SW 1271 (cell line): ENCODE measurements at regions not wholly inside any gene's neighbourhood (a gene's known extent, or its start where the extent isn't known, plus 50 kb on each side); places are given as distances from the start of the nearest gene placed in this dataset.

ENCODE experiments used
- DNase-seq, 2 experiments: peaks; one replicate each; lab custom pipeline; 2025; lab: John Stamatoyannopoulos, UW

DNA sequence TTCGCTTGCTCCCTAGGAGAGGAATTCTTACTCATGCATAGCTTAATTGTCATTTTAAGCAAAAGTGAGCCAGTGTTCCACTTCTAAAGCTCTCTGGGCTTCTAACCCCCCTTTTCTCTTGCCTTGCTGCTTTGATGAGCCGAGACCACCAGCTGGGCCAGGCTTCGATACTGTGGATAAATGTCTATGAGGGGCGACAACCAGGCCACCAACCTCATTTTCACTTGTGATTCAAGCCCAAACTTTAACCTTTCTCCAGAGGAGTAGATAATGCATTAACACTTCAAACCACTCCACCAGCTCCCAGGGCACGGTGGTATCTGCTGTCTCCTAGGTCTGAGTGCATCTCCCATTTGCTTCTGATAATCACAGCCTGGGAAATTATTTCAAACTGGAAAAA is 205.6 kb downstream of the PSAT1 start:
- DNase-seq, result no peak

GRCh38 chr9:78505546-78505945 is 208.6 kb downstream of the PSAT1 start:
- no peak for DNase-seq

- DNase-seq, result no peak
Measured at GRCh38 chr9:78507037-78507436, 210.1 kb downstream of the PSAT1 start.

GRCh38 chr9:78510035-78510434 is 213.1 kb downstream of the PSAT1 start:
- DNase-seq, result no peak

DNA sequence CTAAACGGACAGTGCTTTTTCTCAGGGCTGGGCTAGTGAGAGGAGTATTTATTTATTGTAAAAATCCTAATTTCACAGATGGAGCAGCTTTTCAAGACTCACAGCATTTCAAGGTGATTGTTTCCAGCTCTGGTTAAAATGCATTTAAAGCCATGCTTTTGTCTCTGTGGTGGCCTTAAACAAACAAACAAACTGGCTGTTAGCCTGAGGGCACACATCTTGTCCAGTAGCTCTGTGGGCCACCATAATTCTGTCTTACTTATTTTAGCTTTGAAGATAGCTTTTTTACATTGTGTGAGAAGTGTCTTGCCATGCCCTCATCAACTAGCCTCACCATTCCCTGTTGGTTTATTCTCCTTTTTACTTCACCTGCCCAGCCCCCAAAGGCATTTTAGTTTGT is 218.2 kb downstream of the PSAT1 start:
- no peak for DNase-seq

DNA sequence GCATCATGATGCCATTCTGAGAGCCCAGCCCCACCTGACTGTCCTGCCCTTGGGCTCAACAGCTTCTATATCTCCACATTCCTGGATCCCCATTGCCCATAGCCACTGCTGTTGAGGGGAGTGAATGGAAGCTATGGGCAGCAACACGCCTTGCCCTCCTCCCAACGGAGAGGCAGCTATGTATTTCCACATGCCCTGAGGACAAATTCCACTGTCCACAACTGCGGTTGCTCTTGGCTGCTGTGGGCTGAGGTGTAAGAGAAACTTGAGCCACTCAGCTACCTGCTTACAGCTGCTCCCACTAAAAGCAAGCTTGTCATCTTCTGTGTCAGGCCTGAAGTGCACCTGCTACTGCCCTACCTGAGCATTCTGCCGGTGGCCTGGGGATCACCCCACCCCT is 222.9 kb downstream of the PSAT1 start:
- DNase-seq, result no peak

GRCh38 chr9:78521680-78522079 is 224.8 kb downstream of the PSAT1 start:
- no peak for DNase-seq

- no peak for DNase-seq
Measured at GRCh38 chr9:78525986-78526560, 229.1 kb downstream of the PSAT1 start.

DNA sequence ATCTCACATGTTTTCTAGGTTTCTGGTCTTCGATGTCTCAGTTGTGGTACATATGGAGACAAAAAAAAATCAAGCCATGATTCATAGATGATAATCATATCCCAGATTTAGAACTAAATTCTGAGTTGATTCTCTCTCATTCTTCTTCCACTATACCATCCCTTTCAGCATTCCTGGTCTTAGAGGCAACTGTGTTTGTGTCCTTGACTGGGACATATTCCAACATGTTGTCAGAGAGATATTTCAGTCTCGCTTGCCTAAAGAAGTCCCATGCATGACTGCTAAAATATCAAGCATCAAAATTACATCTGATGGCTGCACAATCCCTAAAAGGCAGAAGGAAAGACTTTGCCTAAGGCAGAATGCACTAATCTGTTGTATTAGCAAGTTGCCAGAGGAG is 236.6 kb downstream of the PSAT1 start:
- DNase-seq, result no peak

DNA sequence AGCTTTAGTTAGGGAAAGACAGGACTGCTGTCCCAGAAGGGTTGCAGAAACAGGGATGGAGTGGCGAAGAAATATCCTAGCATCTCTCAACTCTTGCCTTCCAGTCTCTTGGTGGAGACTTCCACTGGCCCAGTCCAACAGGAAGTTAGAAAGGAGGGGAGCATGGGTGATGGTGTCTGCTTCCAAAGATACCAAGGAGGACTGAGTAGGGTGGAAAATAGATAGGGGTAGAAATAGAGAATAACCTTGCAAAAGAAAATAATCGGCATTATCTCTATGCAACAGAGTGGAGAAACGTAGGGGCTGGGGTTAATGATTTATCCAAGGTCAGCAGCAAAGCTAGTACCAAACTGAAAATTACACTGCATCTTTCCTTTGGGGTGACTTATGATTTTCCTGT is 242.3 kb downstream of the PSAT1 start:
- no peak for DNase-seq

- no peak for DNase-seq
Measured at GRCh38 chr9:78539904-78540303, 243.0 kb downstream of the PSAT1 start.

DNA sequence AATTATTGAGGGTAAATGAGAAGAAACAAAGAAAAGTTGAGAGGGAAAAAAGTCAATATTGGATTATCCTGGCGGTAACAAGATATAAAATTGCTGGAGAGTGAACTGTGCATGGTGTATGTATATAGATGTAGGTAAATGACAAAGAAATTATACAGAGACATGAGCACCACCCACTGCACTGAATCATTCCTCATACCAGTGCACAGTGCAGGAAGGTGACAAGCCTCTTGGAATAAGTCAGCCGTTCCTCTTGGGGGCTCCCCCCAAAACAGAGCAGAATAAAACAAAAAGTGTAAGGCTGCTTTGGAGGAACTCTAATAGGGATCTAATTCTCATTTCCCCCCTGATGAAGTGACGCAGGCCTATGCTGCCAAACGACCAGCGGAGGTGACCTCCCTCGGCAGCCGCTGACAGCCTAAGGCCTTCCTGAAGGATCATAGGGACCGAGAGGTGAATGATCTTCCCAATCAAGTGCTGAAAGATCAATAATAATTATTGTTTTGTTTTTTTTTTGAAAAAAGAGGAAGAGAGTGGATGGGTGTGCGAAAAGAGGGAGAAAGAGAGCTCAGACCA is 245.0 kb downstream of the PSAT1 start:
- DNase-seq, result no peak

- DNase-seq, result no peak
Measured at GRCh38 chr9:78542491-78543181, 245.7 kb downstream of the PSAT1 start.

DNA sequence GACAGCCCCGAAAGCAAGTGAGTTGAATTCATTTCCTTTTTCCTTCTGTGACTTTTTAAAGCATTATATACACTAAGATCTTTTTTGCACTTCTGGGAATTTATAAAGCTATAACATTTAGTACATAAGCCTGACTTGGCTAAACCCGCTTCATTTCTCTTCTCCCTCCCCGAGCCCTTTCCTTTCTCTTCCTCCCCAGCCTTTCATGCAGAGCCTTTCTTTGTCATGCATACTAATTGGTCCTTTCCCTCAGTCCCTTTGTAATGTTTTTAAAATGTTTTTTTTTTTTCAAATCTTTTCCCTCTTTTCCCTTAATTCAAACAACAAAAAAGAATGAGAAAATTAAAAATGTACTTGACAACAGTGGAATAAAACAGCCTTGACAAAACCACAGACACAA is 246.4 kb downstream of the PSAT1 start:
- DNase-seq, result no peak

DNA sequence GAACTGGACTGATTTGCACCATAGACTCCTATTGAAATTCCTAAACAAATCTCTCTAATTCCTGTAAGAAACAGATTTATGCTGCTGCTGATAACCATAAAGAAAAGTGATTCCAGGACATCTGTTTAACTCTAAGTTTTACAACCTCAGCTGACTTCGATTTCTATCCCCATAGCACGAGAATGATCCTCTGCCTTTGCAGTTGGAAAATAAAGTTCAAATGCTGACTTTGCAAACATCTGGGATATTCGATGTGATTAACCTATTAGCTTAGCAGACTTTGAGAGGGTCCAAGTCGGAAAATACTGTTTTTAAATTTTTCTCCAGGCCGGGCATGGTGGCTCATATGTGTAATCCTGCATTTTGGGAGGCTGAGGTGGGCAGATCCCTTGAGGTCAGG is 247.3 kb downstream of the PSAT1 start:
- no peak for DNase-seq

DNA sequence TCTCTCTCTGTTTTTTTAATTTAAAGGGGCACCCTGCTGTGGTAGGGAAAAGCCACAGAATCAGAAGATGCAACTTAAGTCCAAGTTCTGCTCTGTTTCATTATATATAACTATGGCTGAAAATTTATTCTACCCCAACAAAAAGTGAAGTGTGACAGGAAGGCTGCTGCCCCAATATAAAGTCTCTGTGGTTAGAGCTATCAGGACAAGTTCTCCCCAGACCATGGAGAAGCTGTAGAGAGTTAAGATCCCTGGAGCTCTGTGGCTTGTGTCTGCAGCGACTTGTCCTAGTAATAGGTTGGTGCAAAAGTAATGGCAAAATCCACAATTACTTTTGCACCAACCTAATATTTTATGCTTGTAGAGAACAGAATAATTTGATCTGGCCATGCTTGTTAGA is 250.9 kb downstream of the PSAT1 start:
- DNase-seq, result no peak

GRCh38 chr9:78548670-78549069 is 251.7 kb downstream of the PSAT1 start:
- no peak for DNase-seq

- no peak for DNase-seq
Measured at GRCh38 chr9:78549711-78550110, 252.8 kb downstream of the PSAT1 start.

GRCh38 chr9:78552802-78553201 is 255.9 kb downstream of the PSAT1 start:
- DNase-seq, result no peak

GRCh38 chr9:78557540-78557939 is 260.6 kb downstream of the PSAT1 start:
- no peak for DNase-seq

- no peak for DNase-seq
Measured at GRCh38 chr9:78559449-78559885, 262.5 kb downstream of the PSAT1 start.

DNA sequence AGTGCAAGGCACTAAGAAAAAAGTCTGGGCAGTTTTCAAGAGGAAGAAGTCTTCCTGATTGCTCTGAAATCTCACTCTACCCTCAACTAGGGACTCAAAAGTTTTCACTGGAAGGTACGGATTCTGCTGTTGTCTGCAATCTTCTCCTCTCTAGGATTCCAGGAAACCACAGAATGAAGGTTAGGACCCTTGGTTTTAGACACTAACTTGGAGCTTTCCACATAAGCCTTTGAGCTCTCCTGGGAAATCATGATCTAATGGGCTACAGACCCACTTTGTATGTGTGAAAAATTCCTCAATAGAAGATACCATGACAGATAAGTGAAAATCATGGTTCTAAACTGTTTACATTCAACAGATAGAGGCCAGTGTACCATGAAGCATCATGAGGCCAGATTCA is 265.1 kb downstream of the PSAT1 start:
- DNase-seq, result no peak

DNA sequence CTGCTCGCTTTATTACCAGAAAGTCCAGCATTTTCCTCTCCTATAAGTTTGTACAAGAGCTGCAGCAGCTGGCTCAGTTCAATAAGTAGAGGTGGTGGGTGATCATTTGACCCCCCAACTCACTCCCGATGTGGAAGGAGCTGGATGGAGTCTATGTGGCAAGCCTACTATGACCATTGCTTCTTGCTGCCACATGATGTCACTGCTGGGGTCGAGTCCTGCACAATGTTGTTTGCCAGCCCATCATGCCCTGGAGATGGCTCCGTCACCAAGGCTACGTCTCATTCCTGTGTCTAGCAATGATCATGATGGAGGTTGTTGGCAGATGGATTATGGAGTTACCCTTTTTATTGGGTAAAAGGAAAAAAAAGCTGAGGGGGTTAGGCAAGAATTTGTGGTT is 266.3 kb downstream of the PSAT1 start:
- DNase-seq, result no peak

- no peak for DNase-seq
Measured at GRCh38 chr9:78565481-78565880, 268.6 kb downstream of the PSAT1 start.
